Activated B cell treated with CpG ODN at 0.5 μM for 24 hours (primary cell): ENCODE measurements at regions not wholly inside any gene's neighbourhood (a gene's known extent, or its start where the extent isn't known, plus 50 kb on each side); places are given as distances from the start of the nearest gene placed in this dataset.
"Not testable (repeated sequence)": the region's sequence is repeated elsewhere in the genome, so short reads cannot be mapped to it uniquely, and the experiment has no call there.

ENCODE experiments used
- ATAC-seq: fragments of 200-7000 bp; cut with Tn5 transposase; one replicate; pipeline ENCODE4 v1.10.0; 2021; ENCODE audit warnings: low read depth, mild to moderate bottlenecking, moderate library complexity
- CTCF ChIA-PET: fragments of 350-600 bp; sonication (Branson Sonifier 250); formaldehyde crosslinking; loops from one replicate; lab custom pipeline; 2021; ENCODE audit warnings: antibody characterized with exemption; lab: Charles Lee
- POLR2A ChIA-PET: fragments of 350-600 bp; sonication (Branson Sonifier 250); formaldehyde crosslinking; loops from one replicate; lab custom pipeline; 2021; ENCODE audit warnings: antibody characterized with exemption; lab: Charles Lee
- DNase-seq: peaks from one replicate; pipeline ENCODE4 v3.0.0; 2022
- H3K27ac Mint-ChIP-seq: one replicate; pipeline ENCODE4 v1.8.0; 2020; ENCODE audit warnings: mixed read lengths
- H3K27me3 Mint-ChIP-seq: one replicate; pipeline ENCODE4 v1.8.0; 2021; ENCODE audit warnings: mixed read lengths
- H3K36me3 Mint-ChIP-seq: one replicate; pipeline ENCODE4 v1.8.0; 2021; ENCODE audit warnings: low read depth, mixed read lengths
- H3K4me1 Mint-ChIP-seq: one replicate; pipeline ENCODE4 v1.8.0; 2021; ENCODE audit warnings: mixed read lengths
- H3K4me3 Mint-ChIP-seq: one replicate; pipeline ENCODE4 v1.8.0; 2020; ENCODE audit warnings: mild to moderate bottlenecking, mixed read lengths
- H3K9me3 Mint-ChIP-seq: one replicate; pipeline ENCODE4 v1.8.0; 2020; ENCODE audit warnings: mixed read lengths
- intact Hi-C: fragments of 100-400 bp; cut with micrococcal nuclease; formaldehyde crosslinking; loops from one replicate; pipeline ENCODE4 v1.15.1; 2024
- TF ChIP-seq, protein P1 (sequence below): fragments of 200-600 bp; IDR thresholded peaks from one replicate; pipeline ENCODE4 v1.8.0; 2022; ENCODE audit warnings: antibody characterized with exemption, mild to moderate bottlenecking

DNA sequence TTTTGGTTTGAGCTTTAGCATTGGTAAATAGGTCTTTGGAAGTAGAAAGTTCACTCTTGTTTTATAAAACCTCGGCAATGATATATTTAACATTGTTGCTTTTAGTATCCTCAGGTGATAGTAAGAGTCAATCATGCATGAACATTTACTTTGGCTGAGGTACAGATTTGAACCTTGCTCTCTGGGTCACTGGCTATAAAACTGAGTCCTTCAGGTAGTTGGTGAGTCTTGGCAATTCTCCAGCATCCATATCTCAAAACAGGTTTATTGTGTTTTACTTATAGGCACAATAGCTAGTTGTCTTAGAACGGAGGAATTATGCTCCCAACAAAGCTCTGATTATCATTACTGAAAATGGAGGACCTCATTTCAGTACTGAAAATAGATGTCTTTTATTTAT is 75.1 kb downstream of the MAT2B start:
- TF ChIP-seq, protein P1, sequence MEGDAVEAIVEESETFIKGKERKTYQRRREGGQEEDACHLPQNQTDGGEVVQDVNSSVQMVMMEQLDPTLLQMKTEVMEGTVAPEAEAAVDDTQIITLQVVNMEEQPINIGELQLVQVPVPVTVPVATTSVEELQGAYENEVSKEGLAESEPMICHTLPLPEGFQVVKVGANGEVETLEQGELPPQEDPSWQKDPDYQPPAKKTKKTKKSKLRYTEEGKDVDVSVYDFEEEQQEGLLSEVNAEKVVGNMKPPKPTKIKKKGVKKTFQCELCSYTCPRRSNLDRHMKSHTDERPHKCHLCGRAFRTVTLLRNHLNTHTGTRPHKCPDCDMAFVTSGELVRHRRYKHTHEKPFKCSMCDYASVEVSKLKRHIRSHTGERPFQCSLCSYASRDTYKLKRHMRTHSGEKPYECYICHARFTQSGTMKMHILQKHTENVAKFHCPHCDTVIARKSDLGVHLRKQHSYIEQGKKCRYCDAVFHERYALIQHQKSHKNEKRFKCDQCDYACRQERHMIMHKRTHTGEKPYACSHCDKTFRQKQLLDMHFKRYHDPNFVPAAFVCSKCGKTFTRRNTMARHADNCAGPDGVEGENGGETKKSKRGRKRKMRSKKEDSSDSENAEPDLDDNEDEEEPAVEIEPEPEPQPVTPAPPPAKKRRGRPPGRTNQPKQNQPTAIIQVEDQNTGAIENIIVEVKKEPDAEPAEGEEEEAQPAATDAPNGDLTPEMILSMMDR: no peak
- peaks cover 4% of the 10 kb centered on the region for H3K9me3 Mint-ChIP-seq

DNA sequence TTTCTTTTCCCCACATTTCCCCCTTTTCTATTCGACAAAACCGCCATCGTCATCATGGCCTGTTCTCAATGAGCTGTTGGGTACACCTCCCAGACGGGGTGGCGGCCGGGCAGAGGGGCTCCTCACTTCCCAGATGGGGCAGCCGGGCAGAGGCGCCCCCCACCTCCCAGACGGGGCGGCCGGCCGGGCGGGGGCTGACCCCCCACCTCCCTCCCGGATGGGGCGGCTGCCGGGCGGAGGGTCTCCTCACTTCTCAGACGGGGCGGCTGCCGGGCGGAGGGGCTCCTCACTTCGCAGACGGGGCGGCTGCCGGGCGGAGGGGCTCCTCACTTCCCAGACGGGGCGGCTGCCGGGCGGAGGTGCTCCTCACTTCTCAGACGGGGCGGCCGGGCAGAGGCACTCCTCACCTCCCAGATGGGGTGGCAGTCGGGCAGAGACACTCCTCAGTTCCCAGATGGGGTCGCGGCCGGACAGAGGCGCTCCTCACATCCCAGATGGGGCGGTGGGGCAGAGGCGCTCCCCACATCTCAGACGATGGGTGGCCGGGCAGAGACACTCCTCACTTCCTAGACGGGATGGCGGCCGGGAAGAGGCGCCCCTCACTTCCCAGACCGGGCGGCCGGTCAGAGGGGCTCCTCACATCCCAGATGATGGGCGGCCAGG is 78.2 kb downstream of the MAT2B start:
- intact Hi-C loops, H3K4me1 Mint-ChIP-seq, H3K27ac Mint-ChIP-seq, H3K36me3 Mint-ChIP-seq, DNase-seq, H3K4me3 Mint-ChIP-seq, POLR2A ChIA-PET, ATAC-seq, H3K9me3 Mint-ChIP-seq, CTCF ChIA-PET: not testable (repeated sequence)
- H3K27me3 Mint-ChIP-seq: peaks cover 12% of the 10 kb centered on the region

More for the DNA sequence above, 75.1 kb downstream of the MAT2B start:
- ChIA-PET POLR2A (no interaction called here), CTCF (interaction anchor here (0.5 kb wide), 1 partner anchor 919 kb away, joined by 3 read pairs; no protein-coding TSS in a partner anchor)
- no peaks in the 10 kb centered on the region for H3K36me3 Mint-ChIP-seq
- no peak overlapping the region for H3K4me3 Mint-ChIP-seq
- DNase-seq: no peak
- intact Hi-C loops: no loop called here
- no peak overlapping the region for H3K27ac Mint-ChIP-seq
- no peaks in the 10 kb centered on the region for H3K4me1 Mint-ChIP-seq
- no peak for ATAC-seq
- peaks cover 11% of the 10 kb centered on the region for H3K27me3 Mint-ChIP-seq

DNA sequence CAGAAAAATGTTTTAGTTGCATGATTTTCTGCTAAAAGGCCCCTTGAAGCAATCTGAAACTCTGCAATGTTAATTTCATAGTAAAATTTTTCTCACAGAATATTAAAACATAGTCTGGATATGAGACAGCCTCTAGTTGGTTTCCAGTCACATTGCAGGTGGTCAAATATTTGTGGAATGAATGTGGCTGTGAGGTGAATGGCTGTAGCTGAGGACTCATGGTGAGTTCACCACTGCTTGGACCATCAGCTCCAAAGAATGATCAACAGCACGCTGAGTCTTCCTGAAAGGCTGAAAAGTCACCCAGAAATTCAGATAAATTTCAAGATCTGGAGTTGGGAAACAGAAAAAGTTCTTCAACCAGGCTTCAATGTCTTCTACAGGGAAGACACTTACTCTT is 79.8 kb downstream of the MAT2B start:
- intact Hi-C loops: no loop called here
- Mint-ChIP-seq H3K4me3 (no peak overlapping the region), H3K27me3 (peaks cover 6% of the 10 kb centered on the region), H3K36me3 (no peaks in the 10 kb centered on the region), H3K9me3 (no peaks in the 10 kb centered on the region), H3K4me1 (no peaks in the 10 kb centered on the region), H3K27ac (no peak overlapping the region)
- ATAC-seq (no peak), DNase-seq (no peak)
- TF ChIP-seq, protein P1: no peak
- ChIA-PET POLR2A (no interaction called here), CTCF (no interaction called here)

DNA sequence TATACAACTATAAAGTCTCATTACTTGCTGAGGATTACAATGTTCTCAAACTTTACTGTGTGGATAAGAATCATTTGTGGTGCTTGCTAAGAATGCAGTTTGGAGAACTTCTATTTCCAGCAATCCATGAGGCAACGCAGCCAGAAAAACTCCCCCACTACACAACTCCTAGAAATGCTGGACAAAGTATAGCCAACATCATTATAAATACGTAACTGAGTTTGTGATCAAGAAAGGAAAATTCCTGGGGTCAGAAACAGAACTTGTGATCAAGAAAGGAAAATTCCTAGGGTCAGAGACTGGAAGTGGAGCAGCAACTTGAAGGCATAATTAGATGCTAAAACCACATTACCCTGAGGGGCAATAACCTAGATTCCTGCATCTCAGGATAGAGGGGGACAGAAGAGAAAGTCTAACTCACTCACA is 81.1 kb downstream of the MAT2B start:
- Mint-ChIP-seq H3K27me3 (peaks cover 4% of the 10 kb centered on the region), H3K4me3 (no peak overlapping the region), H3K9me3 (no peaks in the 10 kb centered on the region), H3K27ac (no peak overlapping the region), H3K4me1 (no peaks in the 10 kb centered on the region), H3K36me3 (no peaks in the 10 kb centered on the region)
- TF ChIP-seq, protein P1: no peak
- ChIA-PET CTCF (no interaction called here), POLR2A (no interaction called here)
- intact Hi-C loops: no loop called here
- ATAC-seq: no peak
- no peak for DNase-seq

DNA sequence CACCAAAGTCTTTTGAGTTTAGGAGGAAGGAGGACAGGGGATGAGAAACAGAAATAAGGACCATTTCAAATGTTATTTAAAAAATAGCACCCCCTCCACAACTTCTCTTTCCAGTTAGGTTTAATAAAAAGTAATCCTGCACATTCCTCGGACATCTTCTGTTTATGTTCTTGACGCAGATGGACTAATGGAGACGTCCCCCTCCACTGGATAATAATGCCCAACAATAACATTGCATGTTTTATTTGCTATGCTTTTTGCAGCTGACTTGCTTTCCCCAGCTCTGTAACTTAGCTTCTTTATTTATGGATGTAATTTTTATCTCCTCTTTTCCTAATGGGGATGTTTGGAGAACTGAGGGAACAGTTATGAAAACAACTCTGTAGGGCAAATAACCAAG is 89.5 kb downstream of the MAT2B start:
- POLR2A ChIA-PET: no interaction called here
- intact Hi-C loops: no loop called here
- Mint-ChIP-seq H3K27ac (no peak overlapping the region), H3K36me3 (no peaks in the 10 kb centered on the region), H3K9me3 (peaks cover 2% of the 10 kb centered on the region), H3K4me1 (no peaks in the 10 kb centered on the region), H3K4me3 (no peak overlapping the region), H3K27me3 (peaks cover 11% of the 10 kb centered on the region)
- CTCF ChIA-PET: no interaction called here
- ATAC-seq (no peak), DNase-seq (no peak)
- TF ChIP-seq, protein P1: no peak
